ENCODE measurements at regions not wholly inside any gene's neighbourhood (a gene's known extent, or its start where the extent isn't known, plus 50 kb on each side); places are given as distances from the start of the nearest gene placed in this dataset.

- H3K27ac ChIP-seq: no peak overlapping the region
- TF ChIP-seq CTCF (conservative IDR thresholded peaks at IDR 0.05): no peak
Observed at GRCh38 chr17:53668854-53669253, 153.9 kb upstream of the KIF2B start.

- H3K27ac ChIP-seq: no peak overlapping the region
- TF ChIP-seq CTCF (conservative IDR thresholded peaks at IDR 0.05): no peak
Observed at GRCh38 chr17:53662608-53663007, 160.1 kb upstream of the KIF2B start.

GRCh38 chr17:53659181-53659580, 163.5 kb upstream of the KIF2B start:
- no peak overlapping the region for H3K27ac ChIP-seq
- TF ChIP-seq CTCF (conservative IDR thresholded peaks at IDR 0.05): no peak

GRCh38 chr17:53655591-53655990, 167.1 kb upstream of the KIF2B start:
- no peak for TF ChIP-seq CTCF (conservative IDR thresholded peaks at IDR 0.05)
- no peak overlapping the region for H3K27ac ChIP-seq

GRCh38 chr17:53649201-53649600, 173.5 kb upstream of the KIF2B start:
- no peak for TF ChIP-seq CTCF (conservative IDR thresholded peaks at IDR 0.05)

GRCh38 chr17:53646835-53647234, 175.9 kb upstream of the KIF2B start:
- H3K27ac ChIP-seq: no peak overlapping the region
- no peak for TF ChIP-seq CTCF (conservative IDR thresholded peaks at IDR 0.05)

More at GRCh38 chr17:53649201-53649600, 173.5 kb upstream of the KIF2B start:
- H3K27ac ChIP-seq: no peak overlapping the region

- no peak for TF ChIP-seq CTCF (conservative IDR thresholded peaks at IDR 0.05)
- H3K27ac ChIP-seq: no peak overlapping the region
Observed at GRCh38 chr17:53640808-53641207, 181.9 kb upstream of the KIF2B start.

- no peak for TF ChIP-seq CTCF (conservative IDR thresholded peaks at IDR 0.05)
- H3K27ac ChIP-seq: no peak overlapping the region
Observed at GRCh38 chr17:53635444-53635843, 187.3 kb upstream of the KIF2B start.
